ENCODE measurements at regions not wholly inside any gene's neighbourhood (a gene's known extent, or its start where the extent isn't known, plus 50 kb on each side); places are given as distances from the start of the nearest gene placed in this dataset.

DNA sequence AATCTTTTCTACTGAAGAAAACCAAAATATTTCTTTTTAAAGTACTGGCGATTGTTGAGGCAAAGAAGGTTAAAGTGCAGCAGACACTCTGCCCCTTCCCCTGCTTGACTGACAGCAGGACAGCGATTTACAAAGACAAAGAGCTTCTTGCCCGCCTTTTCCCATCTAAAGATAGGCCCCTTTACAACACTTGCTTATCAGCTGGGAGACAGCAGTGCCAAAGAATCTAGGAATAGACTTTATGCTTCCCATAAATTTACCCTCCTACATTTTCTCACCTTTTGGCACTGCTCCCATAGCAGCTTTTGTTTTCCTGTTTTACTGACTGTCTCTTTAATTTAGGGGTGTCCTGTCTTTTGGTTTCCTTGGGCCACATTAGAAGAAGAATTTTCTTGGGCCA is 824.1 kb downstream of the CCSER2 start:
- DNase-seq, result no peak

DNA sequence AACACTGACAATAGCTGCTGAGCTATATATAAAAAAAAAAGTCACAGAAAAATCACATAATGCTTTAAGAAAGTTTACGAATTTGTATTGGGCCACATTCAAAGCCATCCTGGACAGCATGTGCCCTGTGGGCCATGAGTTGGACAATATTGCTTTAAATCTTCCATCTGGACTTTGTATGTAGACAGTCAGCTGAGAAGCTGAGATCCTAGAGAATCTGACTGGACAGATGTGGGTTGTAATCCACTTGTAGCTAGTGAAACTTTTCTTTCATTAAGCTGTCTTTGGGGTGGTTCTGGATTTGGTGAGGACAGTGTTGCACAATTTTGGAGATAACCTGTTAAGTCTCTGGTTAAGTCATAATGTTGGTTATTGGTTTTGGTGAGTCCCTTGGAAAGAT is 824.5 kb downstream of the CCSER2 start:
- DNase-seq, result no peak

DNA sequence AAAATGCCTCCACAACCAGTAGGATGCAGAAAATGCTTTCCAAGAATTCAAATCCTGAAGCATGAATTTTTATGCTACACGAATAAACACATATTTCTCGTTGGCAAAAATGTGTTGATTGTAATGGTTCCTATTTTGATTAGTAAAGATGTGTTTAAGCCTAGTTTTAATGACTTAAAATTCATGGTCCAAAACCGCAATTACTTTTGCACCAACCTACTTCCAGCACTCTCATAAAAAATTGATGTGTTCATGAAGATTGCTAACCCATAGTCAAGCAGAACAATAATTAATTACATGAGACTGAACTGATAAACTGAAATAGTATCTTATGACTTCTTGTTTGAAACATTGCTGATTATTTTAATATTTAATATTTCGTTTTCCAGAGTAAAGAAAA is 828.8 kb downstream of the CCSER2 start:
- DNase-seq, result no peak

DNA sequence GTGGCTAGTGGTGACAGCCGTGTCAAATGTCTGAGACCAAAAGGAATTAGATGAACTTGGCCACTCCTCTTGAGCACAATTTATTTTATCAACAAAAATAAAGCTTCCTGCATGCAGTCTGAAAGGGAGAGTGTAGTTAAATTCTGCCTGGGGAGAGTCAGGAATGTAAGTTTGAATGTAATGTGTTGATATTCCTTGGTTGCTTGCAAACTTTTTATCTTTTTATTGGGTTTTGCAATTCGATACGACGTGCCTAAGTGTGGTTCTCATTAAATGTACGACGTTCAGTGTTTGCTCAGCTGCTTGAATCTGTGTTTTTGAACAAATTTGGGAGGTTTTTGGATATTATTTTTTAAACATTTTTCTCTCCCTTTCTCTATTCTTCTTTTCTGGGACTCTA is 839.9 kb downstream of the CCSER2 start:
- DNase-seq, result no peak

DNA sequence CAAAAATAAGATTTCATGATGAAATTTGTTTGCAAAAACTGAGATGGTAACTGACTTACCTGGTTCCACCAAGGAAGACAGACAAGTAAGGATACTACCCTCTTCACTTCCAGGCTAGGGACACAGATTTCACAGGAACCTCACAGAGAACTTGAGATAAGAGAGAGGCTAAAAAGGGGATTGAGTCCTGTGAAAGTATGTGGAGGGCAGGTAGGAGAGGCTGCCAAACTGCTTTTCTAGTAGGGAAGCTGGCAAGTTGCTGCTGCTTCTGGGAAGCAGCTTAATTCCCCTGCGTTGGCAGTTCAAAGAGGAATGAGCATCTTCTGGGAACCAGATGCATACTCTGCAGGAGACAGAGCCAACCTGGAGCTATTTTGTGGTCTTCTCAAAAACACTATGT is 841.6 kb downstream of the CCSER2 start:
- DNase-seq, result no peak

DNA sequence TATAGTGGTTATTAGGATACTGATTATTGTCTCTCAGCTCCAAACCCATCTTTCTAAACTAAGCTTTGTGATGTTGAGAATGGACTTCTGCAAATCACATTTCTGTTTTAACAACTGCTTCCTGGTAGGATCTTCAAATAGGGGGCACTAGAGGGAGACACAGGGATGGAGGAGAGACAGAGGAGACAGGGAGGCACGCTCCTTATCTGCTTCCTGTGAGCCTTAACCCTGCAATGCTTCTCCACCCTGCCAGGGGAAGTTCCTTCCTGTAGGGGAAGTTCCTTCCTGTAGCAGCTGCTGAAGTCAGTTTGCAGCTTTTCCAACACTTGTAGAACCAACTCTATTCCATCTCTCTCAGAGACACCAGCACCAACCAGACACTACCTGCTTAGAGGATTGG is 847.2 kb downstream of the CCSER2 start:
- no peak for DNase-seq

DNA sequence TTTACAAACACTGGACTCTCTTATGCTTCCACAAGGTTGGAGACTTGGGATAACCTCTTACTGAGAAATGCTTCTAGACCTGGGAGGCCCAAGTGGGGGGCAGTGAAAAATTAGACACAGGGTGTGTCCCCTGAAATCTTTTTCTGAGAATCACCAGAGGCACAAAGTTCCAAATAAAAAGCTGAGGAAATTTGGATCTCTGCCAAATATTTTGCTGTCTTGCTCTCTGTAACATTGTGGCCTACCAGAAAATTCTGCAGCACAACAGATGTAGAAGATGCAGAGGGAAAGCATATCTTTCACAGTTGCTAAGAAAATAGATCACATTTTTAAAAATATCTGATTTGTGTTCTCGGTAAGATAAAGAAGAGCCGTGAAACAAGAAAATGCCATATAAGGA is 849.4 kb downstream of the CCSER2 start:
- DNase-seq, result no peak

DNA sequence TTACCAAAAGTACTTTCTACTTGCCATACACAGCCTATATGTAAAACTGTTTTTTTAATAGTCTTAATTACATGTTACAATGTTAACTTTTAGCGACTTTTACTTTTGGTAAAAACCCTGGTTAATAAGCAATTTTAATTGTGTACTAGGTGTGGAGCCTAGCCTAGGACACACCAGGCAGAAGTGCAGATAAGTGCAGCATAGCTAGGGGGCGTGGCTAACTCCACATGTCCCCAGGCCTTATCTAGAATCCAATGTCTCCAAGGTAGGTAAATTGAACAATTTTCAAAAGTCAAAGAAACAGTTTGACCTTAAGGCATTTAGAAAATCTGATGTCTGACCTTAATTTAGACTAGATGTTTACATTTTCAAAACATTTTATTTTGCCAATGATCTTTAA is 858.7 kb downstream of the CCSER2 start:
- no peak for DNase-seq

DNA sequence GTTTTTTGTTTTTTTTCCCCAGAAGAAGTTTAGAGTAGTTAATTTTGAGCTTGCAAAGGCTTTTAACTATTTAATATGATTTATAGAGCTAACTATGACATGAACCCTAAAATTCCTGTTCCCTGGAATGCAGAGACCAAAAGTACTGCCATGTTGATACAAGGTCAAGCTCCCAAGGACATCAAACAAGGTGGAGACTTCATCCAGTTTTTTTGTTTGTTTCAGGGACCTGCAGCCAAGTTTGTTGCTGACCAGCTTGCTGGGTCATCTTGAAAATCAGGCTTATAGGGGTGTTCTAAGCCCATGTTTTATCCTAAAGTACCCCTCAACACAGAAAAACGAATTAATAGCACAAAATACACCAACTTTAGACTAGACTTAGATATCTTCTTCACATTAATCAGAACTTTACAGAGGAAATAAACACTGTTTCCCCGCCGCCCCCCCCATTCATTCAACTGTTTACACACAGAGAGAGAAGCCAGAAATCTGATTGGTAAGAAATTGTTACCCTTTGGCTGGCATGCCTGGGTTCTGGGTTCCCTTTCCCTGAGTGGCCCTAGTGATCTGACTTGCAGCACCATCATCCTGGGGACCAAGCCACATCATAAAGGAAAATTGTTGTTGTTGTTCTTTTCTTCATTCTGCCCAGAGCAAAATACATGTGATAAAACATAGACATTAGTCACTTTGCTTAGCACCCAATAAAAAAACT is 860.5 kb downstream of the CCSER2 start:
- DNase-seq, result no peak

DNA sequence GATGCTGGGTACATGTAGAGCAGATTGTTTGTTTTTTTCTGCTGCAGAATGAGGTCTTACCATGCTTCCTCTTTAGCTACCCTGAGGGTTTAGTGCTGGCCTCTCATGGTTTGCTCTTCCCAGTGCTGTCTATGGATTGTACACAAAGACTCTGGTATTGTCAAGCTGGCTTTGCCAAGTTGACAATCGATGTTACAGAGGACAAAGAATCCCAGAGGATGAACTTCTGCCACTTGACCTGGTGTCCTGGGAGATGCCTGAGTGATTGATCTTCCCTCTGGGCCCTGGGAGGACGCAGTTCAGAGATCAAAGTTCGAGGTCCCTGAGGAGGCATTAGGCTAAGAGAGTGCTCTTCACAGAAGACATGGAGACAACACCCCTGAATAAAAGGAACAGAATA is 865.4 kb downstream of the CCSER2 start:
- DNase-seq, result no peak

DNA sequence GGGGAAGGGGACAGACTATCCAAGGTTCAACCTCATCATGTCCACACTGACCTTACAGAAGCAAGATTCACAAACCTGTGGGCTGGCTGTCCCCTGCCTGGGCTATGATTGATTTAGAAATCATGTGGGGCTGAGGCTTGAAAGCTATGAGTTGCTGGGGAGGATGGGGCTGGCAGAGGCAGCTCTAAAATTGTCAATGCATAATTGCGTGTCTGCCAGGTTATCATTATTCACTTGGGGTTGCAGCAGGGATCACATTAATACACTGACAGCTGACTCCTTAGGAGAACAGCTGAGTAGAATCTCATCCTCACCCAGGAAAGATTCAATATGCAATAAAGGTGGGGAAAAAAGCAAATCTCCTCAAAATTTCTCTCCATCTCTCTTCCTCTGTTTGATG is 866.3 kb downstream of the CCSER2 start:
- no peak for DNase-seq

DNA sequence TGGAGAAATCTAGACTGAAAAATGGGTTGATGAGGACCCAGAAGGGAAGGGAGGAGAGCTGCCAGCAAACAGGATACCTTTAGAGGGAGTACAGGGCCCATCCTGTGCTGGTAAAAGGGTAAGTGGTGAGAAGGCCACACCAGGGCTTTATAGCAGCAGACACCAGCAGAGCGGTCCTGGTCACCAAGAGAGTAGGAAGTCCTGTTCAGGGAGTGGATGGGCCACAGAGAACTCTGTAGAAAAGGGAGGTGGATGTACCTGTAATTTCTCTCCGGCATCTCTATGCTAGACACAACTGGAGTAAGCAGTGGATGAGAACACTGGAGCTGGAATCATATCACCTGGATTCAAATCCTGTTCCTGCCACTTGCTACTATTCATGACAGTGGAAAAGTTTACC is 867.2 kb downstream of the CCSER2 start:
- no peak for DNase-seq

DNA sequence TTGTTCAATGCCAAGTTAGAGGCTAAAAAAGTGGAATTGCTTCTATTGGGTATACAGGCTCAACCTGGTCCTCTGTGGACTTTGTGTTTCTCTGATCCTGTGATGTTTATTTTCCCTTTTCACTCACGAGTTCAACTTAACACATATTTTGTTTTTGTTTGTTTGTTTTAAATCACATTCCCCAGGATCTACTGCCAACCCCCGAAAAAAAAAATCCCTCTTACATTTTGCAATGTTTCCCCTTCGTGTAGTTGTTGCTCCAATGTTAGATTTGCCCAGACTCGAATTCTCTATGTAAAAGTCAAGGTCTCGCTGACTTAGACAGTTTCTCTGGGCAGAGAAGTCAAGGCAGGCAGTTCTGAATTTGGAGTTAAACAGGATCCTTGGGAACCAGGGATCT is 876.4 kb downstream of the CCSER2 start:
- no peak for DNase-seq

DNA sequence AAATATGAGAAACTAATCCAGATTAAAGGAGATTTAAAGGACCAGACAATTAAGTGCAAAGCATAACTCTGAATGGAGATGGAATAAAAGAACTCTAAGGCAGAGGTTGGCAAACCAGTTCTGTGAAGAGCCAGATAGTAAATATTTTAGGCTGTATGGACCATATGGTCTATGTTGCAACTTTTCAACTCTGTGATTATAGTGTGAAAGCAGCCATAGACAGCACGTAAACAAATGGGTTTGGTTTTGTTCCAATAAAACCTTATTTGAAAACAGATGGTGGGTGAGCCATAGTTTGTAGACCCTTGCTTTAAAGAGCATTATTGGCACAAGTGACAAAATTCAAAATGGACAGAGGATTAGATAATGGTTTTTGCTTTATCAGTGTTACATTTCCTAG is 884.1 kb downstream of the CCSER2 start:
- no peak for DNase-seq

DNA sequence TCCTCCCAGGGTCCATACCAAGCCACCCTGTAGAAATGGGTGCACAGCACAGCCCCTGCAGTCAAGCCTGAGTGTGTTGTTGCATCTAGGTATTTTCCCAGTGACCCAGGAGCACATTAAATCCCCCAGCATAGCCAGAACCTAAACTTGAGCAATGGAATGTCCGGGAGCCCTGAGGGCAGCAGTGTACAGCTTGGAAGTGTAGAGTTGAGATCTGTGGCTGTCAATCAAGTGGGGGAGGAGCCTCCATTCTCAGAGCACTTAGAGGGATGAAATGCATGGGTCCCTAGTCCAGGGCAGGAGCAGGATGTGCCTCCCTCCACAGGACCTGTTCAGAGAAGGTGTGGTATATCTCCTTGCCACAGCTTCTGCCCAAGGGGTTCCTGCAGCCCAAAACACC is 885.1 kb downstream of the CCSER2 start:
- no peak for DNase-seq

DNA sequence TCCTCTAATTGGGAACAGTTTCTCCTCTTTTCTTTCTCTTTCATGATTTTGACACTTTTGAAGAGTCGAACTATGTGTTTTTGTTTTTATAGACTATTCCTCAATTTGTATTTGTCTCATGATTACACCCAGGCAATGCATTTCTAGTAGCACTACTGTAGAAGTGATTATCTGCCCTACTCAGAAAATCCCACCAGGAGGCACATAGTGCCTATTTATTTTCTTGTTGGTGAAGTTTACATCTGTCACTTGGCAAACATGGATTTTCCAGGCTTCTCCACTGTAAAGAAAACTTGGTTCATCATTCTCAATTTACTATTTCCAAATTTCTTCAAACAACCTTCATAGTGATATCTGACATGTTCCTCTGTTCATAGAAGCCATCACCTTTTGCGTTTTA is 893.9 kb downstream of the CCSER2 start:
- DNase-seq, result no peak

DNA sequence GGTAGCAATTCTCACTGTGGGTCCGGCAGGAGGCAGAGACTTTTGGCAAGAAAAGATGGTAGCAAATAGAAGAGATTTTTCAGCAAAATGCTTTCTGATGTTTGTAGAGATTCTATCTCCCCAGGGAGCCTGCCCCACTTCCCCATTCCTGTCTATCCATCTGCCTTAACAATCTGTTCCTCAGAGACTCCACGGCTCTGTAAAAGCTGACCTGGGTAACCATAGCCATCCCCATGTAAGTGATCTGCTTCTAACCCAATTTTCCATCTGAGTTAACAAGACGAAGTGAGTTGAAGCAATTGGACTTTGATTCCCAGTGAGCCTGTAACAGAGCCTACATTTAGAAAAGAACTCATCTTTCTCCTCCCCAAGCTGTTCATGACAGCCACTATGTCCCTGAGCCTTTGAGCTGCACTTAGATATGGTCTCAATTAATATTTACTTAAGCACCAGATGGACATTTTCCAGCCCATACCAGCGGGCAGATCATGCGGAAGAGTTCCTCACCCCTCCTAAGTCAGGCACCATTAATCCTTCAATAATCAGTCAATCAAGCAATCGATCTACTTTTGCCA is 896.1 kb downstream of the CCSER2 start:
- DNase-seq, result no peak

DNA sequence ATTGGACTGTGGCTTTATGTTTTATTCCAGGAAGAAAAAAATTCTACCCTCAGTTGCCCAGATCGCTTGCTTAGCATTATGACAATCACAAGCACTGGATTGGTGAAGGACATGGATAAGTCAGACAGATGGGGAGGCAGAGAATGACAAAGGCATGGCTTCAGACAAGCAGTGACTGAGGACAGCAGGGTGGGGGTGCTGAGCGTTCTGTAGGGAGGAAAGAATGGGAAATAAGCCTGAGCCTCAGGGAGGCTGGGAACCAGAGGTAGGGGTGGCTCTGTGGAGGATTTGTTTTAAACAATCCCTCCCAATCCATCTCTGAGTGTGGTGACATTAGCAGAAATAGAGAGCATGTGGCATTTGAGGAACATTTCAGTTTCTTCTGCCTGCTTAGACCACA is 896.9 kb downstream of the CCSER2 start:
- no peak for DNase-seq

DNA sequence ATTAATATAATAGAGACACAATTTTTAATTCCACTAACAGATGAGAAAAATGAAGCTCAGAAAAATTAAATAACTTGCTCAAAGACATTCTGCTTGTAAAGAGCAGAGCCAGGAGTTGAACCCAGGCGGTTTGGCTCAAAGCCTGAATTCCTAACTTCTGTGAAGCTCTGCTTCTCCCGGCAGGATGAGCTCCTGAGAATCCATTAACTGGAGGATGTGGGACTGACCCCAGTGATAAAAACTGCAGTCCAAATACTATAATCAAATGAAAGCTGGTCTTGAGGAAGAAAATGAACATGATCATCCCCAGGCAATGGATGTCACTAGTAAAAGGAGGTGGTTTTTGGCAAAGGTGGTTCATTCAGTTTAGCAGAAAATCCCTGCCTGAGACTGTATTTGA is 898.2 kb downstream of the CCSER2 start:
- no peak for DNase-seq

DNA sequence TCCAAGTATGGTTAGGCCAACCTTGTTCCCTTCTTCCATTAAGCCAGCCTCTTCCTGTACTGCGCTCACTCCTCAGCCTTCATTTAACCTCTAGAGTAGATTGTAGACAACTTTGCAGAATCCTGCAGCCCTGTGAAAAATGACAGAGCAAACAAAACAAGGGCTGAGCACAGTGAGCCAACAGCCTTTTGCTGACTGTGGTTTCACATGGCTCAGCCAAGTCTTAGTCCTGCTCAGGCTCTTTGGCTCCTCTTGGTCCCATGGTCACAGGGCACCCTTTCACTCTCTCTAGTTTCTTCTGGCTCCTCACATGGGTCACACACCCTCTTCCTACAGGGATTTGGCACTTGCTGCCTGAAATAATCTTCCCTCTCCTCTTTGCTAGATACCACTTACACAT is 900.3 kb downstream of the CCSER2 start:
- no peak for DNase-seq

DNA sequence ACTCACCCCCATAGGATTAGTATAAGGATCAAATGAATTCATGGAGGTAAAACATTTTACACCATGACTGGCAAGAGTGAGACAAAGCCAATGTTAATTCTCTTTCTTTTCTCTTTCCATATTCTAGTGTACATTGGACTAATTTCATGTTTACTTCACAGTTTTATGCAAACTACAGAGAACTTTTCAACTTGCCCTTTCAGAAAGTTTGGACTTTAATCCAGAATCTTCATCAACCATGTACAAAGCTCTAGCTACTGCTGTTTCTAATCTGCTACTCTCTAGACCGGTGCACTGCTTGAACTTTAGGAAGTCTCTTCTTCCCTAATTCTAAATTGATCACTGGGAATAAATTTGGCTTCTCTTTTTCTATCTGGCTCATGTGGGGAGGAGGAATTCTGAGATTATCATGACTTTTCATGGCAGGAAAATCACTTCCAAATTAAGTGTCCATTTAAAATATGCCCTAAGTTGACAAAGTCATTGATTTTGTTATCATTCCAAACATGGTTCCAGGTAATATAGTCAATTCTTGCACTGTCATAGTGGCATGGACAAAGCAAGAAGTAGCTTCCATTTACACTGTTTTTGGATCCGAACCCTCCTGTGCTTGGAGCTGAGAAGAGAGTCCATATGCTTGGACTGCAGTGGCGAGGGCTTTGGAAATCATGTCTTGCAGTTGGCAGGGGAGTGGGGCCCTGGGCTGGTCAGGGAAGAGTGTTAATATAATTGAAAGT is 903.3 kb downstream of the CCSER2 start:
- no peak for DNase-seq

DNA sequence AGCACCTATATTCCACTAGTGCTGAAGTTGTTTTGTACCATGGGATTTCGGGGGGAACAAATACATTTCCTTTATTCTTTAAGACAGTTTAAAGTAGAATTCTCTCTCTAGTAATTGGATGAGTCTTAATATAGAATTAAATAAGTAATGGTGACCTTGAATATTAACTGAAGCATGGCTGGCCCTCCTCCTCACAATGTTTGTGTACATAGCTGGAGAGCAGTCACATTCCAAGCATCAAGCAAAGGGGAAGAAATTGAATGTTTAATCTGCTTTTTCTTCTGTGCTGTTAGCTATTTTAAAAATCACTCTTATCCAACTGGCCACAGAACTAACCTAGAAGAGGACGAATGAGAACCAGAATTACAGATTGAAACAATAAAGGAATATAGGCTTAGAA is 906.9 kb downstream of the CCSER2 start:
- no peak for DNase-seq

DNA sequence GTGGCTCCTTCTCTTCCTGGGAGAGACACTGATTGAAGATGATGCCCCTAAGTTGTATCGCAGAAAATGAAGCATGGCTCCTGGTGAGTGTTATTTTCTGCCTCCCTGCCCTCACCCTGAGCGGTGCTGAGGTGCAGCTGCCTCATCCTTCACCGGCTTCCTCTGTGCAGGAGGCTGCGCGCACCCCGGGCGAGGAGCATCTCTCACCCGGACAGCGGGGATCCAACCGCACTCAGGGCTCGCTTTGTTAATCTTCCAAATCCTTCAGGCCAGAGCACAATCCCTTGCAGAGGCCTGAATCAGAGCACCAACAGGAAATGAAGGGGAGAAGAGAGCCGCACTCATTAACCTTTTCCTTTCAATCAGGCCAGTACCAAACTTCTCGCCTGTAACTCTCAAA is 910.3 kb downstream of the CCSER2 start:
- no peak for DNase-seq

DNA sequence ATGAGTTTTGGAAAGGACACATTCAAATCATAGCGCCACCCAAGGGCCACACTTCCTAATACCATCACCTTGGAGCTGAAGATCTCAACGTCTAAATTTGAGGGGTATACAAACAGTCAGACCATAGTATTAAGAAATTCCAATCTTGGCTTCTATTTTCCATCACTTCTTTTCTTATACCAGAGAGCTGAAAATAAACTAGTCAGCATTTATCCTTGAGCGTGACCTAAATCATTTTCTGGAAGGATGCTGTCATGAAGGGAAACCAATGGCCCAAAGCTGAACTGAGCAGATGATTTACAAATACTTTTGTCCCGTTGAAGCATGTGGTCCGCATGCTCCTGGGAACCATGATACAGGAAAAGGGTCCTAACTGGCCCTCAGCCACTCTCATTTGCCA is 921.9 kb downstream of the CCSER2 start:
- no peak for DNase-seq

DNA sequence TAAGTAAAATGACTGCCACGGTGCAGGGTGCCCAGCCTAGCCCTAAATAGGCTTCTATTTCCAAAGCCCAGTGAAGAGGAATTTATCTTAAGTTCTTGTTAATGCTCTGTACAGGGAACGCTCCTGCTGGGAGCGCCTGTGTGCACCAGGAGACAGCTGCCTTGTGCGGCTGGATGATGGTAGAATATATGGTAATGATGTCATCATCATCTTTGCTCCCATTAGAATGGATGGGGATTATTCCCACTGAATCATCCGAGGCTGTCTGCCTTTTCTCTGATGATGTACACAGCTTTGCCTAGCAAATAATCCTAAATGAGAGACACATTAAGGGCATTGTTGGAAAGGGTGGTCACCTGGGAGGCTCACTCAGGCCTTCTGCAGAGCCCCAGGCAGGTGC is 928.1 kb downstream of the CCSER2 start:
- DNase-seq, result no peak

Measured in GF-D8 (cell line).